WTC11 (cell line): ENCODE measurements at regions not wholly inside any gene's neighbourhood (a gene's known extent, or its start where the extent isn't known, plus 50 kb on each side); places are given as distances from the start of the nearest gene placed in this dataset.

Experiments
- ATAC-seq: fragments of 200-7000 bp; cut with Tn5 transposase; 2 replicates; pipeline ENCODE4 v1.10.0; 2021; ENCODE audit warnings: mild to moderate bottlenecking, moderate library complexity
- CTCF ChIA-PET: fragments of 300-600 bp; sonication (Branson Sonifier 250); formaldehyde crosslinking; loops from one replicate; lab custom pipeline; 2021; ENCODE audit warnings: antibody characterized with exemption; lab: Charles Lee
- POLR2A ChIA-PET: fragments of 350-600 bp; sonication (Branson Sonifier 250); formaldehyde crosslinking; loops from one replicate; lab custom pipeline; 2021; ENCODE audit warnings: antibody characterized with exemption; lab: Charles Lee
- DNase-seq: peaks from one replicate; pipeline ENCODE4 v3.0.0; 2021; ENCODE audit warnings: low spot score
- H3K27ac Mint-ChIP-seq: 2 replicates; pipeline ENCODE4 v1.8.0; 2021; ENCODE audit warnings: mixed read lengths
- H3K27me3 Mint-ChIP-seq: 2 replicates; pipeline ENCODE4 v1.8.0; 2021; ENCODE audit warnings: low read depth, mild to moderate bottlenecking, moderate library complexity, mixed read lengths
- H3K36me3 Mint-ChIP-seq: 2 replicates; pipeline ENCODE4 v1.8.0; 2021; ENCODE audit warnings: mixed read lengths
- H3K4me1 Mint-ChIP-seq: 2 replicates; pipeline ENCODE4 v1.8.0; 2022; ENCODE audit warnings: mixed read lengths
- H3K4me3 Mint-ChIP-seq: 2 replicates; pipeline ENCODE4 v1.8.0; 2021; ENCODE audit warnings: mild to moderate bottlenecking, moderate library complexity, mixed read lengths
- H3K9me3 Mint-ChIP-seq: 2 replicates; pipeline ENCODE4 v1.8.0; 2021; ENCODE audit warnings: mixed read lengths
- ATF1 ChIP-seq: sonication (generic); formaldehyde crosslinking; IDR thresholded peaks from 2 replicates; pipeline ENCODE4 v1.8.1; 2023; ENCODE audit warnings: mild to moderate bottlenecking, moderate library complexity, missing genetic modification reagents
- CBFB ChIP-seq: sonication (generic); formaldehyde crosslinking; IDR thresholded peaks from 2 replicates; pipeline ENCODE4 v1.8.1; 2022; ENCODE audit warnings: mild to moderate bottlenecking, low read depth, missing genetic modification reagents
- CREB1 ChIP-seq: sonication (generic); formaldehyde crosslinking; IDR thresholded peaks from 2 replicates; pipeline ENCODE4 v1.8.0; 2023; ENCODE audit warnings: mild to moderate bottlenecking, missing genetic modification reagents
- E2F5 ChIP-seq: sonication (generic); formaldehyde crosslinking; IDR thresholded peaks from 2 replicates; pipeline ENCODE4 v1.8.1; 2022; ENCODE audit warnings: mild to moderate bottlenecking, moderate library complexity, missing genetic modification reagents
- EMX1 ChIP-seq: fragments of 250-450 bp; sonication (Bioruptor Pico); IDR thresholded peaks from 2 replicates; pipeline ENCODE4 v1.8.0; 2021; ENCODE audit warnings: mild to moderate bottlenecking
- ESRRA ChIP-seq: sonication (generic); formaldehyde crosslinking; IDR thresholded peaks from 2 replicates; pipeline ENCODE4 v1.8.1; 2022; ENCODE audit warnings: mild to moderate bottlenecking, missing genetic modification reagents, borderline replicate concordance
- IRF2 ChIP-seq: sonication (generic); formaldehyde crosslinking; IDR thresholded peaks from 2 replicates; pipeline ENCODE4 v1.8.0; 2022; ENCODE audit warnings: low read depth, missing genetic modification reagents, borderline replicate concordance
- NR3C1 ChIP-seq: sonication (generic); formaldehyde crosslinking; conservative IDR thresholded peaks from 2 replicates; pipeline ENCODE4 v1.8.1; 2023; ENCODE audit warnings: low read depth, mild to moderate bottlenecking, missing genetic modification reagents
- OVOL2 ChIP-seq: fragments of 250-450 bp; sonication (Bioruptor Pico); IDR thresholded peaks from 2 replicates; pipeline ENCODE4 v1.9.0; 2021; ENCODE audit warnings: mild to moderate bottlenecking, borderline replicate concordance
- RELA ChIP-seq: sonication (generic); formaldehyde crosslinking; IDR thresholded peaks from 2 replicates; pipeline ENCODE4 v1.8.1; 2022; ENCODE audit warnings: missing genetic modification reagents, mild to moderate bottlenecking, borderline replicate concordance
- SOX15 ChIP-seq: fragments of 250-450 bp; sonication (Bioruptor Pico); IDR thresholded peaks from 2 replicates; pipeline ENCODE4 v1.9.0; 2021; ENCODE audit warnings: mild to moderate bottlenecking
- TCF7 ChIP-seq: sonication (generic); formaldehyde crosslinking; IDR thresholded peaks from 2 replicates; pipeline ENCODE4 v1.8.0; 2022; ENCODE audit warnings: mild to moderate bottlenecking, low read depth, missing genetic modification reagents, moderate library complexity
- TEAD1 ChIP-seq: sonication (generic); formaldehyde crosslinking; IDR thresholded peaks from 2 replicates; pipeline ENCODE4 v1.8.0; 2022; ENCODE audit warnings: mild to moderate bottlenecking, missing genetic modification reagents
- USF2 ChIP-seq: sonication (generic); formaldehyde crosslinking; IDR thresholded peaks from 2 replicates; pipeline ENCODE4 v1.8.1; 2023; ENCODE audit warnings: mild to moderate bottlenecking, missing genetic modification reagents, moderate library complexity
- ZNF219 ChIP-seq: sonication (generic); formaldehyde crosslinking; IDR thresholded peaks from 2 replicates; pipeline ENCODE4 v1.8.0; 2023; ENCODE audit warnings: missing genetic modification reagents, mild to moderate bottlenecking, borderline replicate concordance
- ZNF232 ChIP-seq: sonication (generic); formaldehyde crosslinking; IDR thresholded peaks from 2 replicates; pipeline ENCODE4 v1.8.0; 2022; ENCODE audit warnings: mild to moderate bottlenecking, missing genetic modification reagents
- ZNF263 ChIP-seq: sonication (generic); formaldehyde crosslinking; IDR thresholded peaks from 2 replicates; pipeline ENCODE4 v1.8.1; 2022; ENCODE audit warnings: low read depth, mild to moderate bottlenecking, moderate library complexity, missing genetic modification reagents
- ZNF416 ChIP-seq: fragments of 250-450 bp; sonication (Bioruptor Pico); IDR thresholded peaks from 2 replicates; pipeline ENCODE4 v1.9.0; 2021; ENCODE audit warnings: mild to moderate bottlenecking, inconsistent platforms
- ZNF671 ChIP-seq: fragments of 250-450 bp; sonication (Bioruptor Pico); IDR thresholded peaks from 2 replicates; pipeline ENCODE4 v1.8.0; 2021; ENCODE audit warnings: mild to moderate bottlenecking
- TF ChIP-seq, protein P1 (sequence below): sonication (generic); formaldehyde crosslinking; IDR thresholded peaks from 2 replicates; pipeline ENCODE4 v1.8.0; 2022; ENCODE audit warnings: missing genetic modification reagents
- TF ChIP-seq, protein P2 (sequence below): sonication (generic); formaldehyde crosslinking; IDR thresholded peaks from 2 replicates; pipeline ENCODE4 v1.8.0; 2023; ENCODE audit warnings: mild to moderate bottlenecking, missing genetic modification reagents
- TF ChIP-seq, protein P3 (sequence below): sonication (generic); formaldehyde crosslinking; IDR thresholded peaks from 2 replicates; pipeline ENCODE4 v1.8.1; 2023; ENCODE audit warnings: mild to moderate bottlenecking, missing genetic modification reagents, borderline replicate concordance

- TF ChIP-seq, protein P1, sequence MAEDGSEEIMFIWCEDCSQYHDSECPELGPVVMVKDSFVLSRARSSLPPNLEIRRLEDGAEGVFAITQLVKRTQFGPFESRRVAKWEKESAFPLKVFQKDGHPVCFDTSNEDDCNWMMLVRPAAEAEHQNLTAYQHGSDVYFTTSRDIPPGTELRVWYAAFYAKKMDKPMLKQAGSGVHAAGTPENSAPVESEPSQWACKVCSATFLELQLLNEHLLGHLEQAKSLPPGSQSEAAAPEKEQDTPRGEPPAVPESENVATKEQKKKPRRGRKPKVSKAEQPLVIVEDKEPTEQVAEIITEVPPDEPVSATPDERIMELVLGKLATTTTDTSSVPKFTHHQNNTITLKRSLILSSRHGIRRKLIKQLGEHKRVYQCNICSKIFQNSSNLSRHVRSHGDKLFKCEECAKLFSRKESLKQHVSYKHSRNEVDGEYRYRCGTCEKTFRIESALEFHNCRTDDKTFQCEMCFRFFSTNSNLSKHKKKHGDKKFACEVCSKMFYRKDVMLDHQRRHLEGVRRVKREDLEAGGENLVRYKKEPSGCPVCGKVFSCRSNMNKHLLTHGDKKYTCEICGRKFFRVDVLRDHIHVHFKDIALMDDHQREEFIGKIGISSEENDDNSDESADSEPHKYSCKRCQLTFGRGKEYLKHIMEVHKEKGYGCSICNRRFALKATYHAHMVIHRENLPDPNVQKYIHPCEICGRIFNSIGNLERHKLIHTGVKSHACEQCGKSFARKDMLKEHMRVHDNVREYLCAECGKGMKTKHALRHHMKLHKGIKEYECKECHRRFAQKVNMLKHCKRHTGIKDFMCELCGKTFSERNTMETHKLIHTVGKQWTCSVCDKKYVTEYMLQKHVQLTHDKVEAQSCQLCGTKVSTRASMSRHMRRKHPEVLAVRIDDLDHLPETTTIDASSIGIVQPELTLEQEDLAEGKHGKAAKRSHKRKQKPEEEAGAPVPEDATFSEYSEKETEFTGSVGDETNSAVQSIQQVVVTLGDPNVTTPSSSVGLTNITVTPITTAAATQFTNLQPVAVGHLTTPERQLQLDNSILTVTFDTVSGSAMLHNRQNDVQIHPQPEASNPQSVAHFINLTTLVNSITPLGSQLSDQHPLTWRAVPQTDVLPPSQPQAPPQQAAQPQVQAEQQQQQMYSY (CRISPR knock-in tag), result no peak
- no peak for TF ChIP-seq ESRRA (CRISPR knock-in tag)
- no peak for TF ChIP-seq ZNF671 (CRISPR knock-in tag)
- no peak for TF ChIP-seq SOX15 (CRISPR knock-in tag)
- no peak for TF ChIP-seq ZNF416
- TF ChIP-seq CBFB, result no peak
These were observed 149.8 kb upstream of the HS3ST2 start (continued) for GRCh38 chr16:22664132-22664531.

DNA sequence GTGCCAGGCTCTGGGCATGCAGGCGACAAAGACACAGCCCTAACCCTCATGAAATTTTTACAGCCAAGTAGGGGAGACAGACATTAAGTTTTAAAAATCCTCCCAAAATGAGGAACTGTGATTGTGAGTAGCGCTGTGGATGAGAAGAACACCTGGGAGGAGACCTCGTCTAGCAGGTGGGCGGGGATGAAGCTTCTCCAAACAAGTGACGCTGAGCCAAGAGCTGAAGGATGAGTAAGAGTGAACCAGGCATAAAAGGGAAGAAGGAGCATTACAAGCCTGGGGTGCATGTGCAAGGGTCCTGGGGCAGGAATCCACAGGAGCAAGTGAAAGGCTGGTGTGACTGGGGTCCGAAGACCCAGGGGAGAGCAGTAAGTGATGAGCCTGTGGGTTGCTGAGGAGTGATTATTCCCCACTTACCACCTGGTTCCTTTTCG lies 149.4 kb upstream of the HS3ST2 start:
- no peak overlapping the region for H3K27ac Mint-ChIP-seq
- ChIA-PET POLR2A (no interaction called here), CTCF (no interaction called here)
- no peaks in the 10 kb centered on the region for H3K36me3 Mint-ChIP-seq
- H3K4me3 Mint-ChIP-seq, result no peak overlapping the region
- DNase-seq (no peak), ATAC-seq (no peak)
- H3K9me3 Mint-ChIP-seq, result no peaks in the 10 kb centered on the region
- H3K4me1 Mint-ChIP-seq, result no peaks in the 10 kb centered on the region
- H3K27me3 Mint-ChIP-seq, result no peaks in the 10 kb centered on the region
- TF ChIP-seq ZNF219 (no peak), RELA (CRISPR knock-in tag) (no peak), ATF1 (CRISPR knock-in tag) (no peak), EMX1 (CRISPR knock-in tag) (no peak), CREB1 (CRISPR knock-in tag) (no peak), TCF7 (CRISPR knock-in tag) (no peak), TEAD1 (CRISPR knock-in tag) (no peak), USF2 (CRISPR knock-in tag) (no peak), IRF2 (no peak), OVOL2 (no peak), ZNF232 (CRISPR knock-in tag) (no peak), ZNF263 (CRISPR knock-in tag) (no peak), NR3C1 (CRISPR knock-in tag) (no peak), E2F5 (CRISPR knock-in tag) (no peak)
- TF ChIP-seq, protein P2, sequence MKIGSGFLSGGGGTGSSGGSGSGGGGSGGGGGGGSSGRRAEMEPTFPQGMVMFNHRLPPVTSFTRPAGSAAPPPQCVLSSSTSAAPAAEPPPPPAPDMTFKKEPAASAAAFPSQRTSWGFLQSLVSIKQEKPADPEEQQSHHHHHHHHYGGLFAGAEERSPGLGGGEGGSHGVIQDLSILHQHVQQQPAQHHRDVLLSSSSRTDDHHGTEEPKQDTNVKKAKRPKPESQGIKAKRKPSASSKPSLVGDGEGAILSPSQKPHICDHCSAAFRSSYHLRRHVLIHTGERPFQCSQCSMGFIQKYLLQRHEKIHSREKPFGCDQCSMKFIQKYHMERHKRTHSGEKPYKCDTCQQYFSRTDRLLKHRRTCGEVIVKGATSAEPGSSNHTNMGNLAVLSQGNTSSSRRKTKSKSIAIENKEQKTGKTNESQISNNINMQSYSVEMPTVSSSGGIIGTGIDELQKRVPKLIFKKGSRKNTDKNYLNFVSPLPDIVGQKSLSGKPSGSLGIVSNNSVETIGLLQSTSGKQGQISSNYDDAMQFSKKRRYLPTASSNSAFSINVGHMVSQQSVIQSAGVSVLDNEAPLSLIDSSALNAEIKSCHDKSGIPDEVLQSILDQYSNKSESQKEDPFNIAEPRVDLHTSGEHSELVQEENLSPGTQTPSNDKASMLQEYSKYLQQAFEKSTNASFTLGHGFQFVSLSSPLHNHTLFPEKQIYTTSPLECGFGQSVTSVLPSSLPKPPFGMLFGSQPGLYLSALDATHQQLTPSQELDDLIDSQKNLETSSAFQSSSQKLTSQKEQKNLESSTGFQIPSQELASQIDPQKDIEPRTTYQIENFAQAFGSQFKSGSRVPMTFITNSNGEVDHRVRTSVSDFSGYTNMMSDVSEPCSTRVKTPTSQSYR, result no peak
- TF ChIP-seq, protein P3, sequence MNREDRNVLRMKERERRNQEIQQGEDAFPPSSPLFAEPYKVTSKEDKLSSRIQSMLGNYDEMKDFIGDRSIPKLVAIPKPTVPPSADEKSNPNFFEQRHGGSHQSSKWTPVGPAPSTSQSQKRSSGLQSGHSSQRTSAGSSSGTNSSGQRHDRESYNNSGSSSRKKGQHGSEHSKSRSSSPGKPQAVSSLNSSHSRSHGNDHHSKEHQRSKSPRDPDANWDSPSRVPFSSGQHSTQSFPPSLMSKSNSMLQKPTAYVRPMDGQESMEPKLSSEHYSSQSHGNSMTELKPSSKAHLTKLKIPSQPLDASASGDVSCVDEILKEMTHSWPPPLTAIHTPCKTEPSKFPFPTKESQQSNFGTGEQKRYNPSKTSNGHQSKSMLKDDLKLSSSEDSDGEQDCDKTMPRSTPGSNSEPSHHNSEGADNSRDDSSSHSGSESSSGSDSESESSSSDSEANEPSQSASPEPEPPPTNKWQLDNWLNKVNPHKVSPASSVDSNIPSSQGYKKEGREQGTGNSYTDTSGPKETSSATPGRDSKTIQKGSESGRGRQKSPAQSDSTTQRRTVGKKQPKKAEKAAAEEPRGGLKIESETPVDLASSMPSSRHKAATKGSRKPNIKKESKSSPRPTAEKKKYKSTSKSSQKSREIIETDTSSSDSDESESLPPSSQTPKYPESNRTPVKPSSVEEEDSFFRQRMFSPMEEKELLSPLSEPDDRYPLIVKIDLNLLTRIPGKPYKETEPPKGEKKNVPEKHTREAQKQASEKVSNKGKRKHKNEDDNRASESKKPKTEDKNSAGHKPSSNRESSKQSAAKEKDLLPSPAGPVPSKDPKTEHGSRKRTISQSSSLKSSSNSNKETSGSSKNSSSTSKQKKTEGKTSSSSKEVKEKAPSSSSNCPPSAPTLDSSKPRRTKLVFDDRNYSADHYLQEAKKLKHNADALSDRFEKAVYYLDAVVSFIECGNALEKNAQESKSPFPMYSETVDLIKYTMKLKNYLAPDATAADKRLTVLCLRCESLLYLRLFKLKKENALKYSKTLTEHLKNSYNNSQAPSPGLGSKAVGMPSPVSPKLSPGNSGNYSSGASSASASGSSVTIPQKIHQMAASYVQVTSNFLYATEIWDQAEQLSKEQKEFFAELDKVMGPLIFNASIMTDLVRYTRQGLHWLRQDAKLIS (CRISPR knock-in tag), result no peak
